NCI-H2196 (cell line): ENCODE measurements at regions not wholly inside any gene's neighbourhood (a gene's known extent, or its start where the extent isn't known, plus 50 kb on each side); places are given as distances from the start of the nearest gene placed in this dataset.
"Not testable (repeated sequence)": the region's sequence is repeated elsewhere in the genome, so short reads cannot be mapped to it uniquely, and the experiment has no call there.

ENCODE experiments used
- DNase-seq: peaks from one replicate; lab custom pipeline; 2025; ENCODE audit not compliant: unreplicated experiment; lab: John Stamatoyannopoulos, UW

DNA sequence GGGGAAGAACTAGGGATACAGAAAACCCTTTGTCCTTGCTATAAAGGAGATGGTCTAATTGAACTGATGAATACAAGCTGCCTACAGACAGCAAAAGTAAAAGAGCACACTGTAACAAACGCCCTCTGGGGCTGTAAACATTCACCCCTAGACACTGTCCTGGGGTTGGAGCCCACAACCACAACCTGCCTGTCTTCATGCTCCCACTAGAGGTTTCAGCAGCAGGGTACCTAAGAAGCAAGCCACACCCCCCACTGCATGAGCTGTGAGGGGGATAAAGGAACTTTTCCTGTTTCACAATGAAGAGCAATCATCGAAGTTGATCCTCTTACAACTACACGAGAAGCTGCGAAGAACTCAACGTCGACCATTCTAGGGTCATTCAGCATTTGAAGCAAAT is 90.5 kb upstream of the LUZP2 start:
- DNase-seq: no peak

DNA sequence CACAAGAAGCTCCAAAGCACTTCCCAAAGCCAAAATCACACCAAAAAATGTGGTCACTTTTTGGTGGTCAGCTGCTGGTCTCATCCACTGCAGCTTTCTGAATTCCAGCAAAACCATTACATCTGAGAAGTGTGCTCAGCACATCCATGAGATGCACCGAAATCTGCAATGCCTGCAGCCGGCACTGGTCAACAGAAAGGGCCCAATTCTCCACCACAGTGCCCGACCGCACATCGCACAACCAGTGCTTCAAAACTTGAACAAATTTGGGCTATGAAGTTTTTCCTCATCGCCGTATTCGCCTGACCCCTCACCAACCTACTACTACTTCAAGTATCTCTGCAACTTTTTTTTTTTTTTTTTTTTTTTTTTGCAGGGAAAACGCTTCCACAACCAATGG is 89.9 kb upstream of the LUZP2 start:
- no peak for DNase-seq

DNA sequence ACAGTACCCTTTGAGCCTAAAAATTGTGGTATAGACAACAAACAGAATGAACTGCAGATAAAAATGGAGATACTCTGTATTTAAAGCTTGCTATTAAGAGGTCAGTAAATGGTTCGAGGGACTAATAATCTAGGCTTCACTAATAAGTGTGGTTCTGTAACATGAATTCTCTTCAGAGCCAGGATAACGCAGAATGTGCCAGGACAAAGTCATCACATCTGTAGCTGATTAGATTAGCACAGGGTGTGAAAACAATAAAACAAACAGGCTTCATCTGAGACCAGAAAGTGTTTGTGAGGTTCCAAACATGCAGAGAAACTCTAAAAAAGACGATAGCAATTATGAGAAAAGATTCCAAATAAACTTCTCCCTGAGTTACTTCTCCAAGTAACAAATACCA is 89.1 kb upstream of the LUZP2 start:
- no peak for DNase-seq

DNA sequence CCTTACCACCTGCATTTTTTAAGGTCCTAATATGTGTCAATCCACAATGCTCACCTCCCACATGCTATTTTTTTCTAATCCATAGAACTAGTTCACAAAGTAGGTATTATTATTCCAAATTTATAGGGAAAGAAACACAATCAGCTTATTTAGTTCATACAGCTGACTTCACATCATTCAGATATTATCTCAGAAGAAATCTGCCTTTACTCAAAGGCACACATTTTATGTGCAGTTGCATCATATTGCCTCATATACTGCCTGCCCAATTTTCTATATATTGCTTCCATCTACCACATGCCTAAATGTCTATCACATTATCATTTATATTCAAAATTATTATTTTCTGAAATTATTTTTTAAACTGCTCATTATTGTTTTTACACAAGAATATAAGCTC is 88.7 kb upstream of the LUZP2 start:
- DNase-seq: no peak

DNA sequence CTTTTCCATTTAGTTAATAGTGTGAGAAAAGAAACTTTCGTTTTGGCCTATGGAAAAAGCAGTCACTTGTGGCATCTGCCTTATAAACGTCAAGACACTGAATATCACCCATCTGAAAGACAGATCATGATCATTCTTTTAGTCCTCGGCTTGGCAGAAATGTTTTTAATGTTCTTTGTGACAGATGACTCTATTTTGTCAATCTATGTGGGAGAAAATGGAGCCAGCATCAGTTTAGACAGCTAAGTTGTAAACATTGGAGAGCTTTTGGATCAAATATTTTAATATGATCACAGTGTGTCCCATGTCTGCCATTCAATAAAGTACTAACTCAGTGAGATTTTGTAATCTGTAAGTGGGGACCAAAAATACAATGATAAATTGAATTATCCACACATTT is 85.1 kb upstream of the LUZP2 start:
- no peak for DNase-seq

DNA sequence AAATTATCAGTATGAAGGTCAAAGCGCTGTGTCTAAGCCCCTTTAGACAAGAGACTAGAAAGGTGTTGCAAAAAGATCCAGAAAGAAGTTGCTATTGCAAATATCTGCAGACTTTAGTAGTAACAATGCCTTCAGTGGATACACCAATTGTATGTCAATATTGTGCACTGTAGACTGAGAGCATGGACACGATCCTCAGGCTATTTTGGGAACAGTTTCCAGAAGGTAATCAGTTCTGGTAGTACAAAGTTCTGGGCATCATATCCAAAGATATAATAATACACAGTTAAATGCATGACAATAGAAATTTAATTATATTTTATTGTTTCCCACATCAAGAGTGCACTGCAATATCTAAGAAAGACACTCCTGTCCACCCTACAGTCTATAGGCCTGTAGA is 84.1 kb upstream of the LUZP2 start:
- DNase-seq: no peak

DNA sequence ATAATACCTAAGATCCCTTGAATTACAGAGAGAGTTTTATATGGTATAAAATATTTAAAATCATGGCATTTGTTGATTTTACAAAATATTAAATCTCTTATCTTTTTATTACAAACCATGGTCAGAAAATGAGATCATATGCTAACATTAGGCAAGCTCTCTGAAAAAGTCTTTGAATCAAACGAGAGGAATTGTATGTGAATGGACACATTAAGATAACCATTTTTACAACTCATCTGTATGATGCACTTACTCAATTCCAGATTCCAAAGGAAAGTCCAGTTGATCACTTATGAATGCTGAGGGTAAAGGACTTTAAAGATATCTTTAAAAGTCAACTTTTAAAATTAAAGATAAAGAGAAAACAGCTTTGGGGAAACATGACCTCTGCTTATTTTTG is 83.5 kb upstream of the LUZP2 start:
- no peak for DNase-seq

DNA sequence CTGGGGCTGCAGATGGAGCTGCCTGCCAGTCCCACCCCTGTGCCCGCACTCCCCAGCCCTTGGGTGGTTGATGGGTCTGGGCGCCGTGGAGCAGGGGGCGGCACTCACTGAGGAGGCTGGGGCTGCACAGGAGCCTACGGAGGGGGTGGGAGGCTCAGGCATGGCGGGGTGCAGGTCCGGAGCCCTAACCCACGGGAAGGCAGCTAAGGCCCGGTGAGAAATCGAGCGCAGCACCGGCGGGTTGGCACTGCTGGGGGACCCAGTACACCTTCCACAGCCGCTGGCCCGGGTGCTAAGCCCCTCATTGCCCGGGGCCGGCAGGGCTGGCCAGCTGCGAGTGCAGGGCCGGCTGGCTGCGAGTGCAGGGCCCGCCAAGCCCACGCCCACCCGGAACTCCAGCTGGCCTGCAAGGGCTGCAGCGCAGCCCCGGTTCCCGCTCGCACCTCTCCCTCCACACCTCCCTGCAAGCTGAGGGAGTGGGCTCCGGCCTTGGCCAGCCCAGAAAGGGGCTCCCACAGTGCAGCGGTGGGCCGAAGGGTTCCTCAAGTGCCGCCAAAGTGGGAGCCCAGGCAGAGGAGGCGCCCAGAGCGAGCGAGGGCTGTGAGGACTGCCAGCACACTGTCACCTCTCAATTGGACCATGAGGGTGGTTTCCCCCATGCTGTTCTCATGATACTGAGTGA is 80.8 kb upstream of the LUZP2 start:
- DNase-seq: not testable (repeated sequence)

DNA sequence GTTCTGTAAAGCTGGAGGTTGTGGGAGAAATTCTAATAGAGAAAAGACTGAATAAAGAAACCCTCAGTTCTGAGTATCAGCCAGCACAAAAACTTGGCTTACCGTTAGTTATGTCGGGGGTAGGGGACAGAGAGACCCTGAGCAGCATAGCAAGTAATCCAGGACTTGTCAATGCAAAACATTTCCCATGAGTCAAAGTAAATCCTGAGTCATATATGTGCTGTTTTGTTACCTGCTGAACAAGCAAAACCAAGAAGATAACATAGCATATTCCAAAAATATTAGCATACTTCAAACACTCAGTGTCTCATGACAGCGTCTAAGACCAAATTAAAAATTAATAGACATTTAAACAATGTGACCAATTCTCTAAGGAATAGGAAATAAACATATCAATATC is 75.1 kb upstream of the LUZP2 start:
- DNase-seq: no peak

DNA sequence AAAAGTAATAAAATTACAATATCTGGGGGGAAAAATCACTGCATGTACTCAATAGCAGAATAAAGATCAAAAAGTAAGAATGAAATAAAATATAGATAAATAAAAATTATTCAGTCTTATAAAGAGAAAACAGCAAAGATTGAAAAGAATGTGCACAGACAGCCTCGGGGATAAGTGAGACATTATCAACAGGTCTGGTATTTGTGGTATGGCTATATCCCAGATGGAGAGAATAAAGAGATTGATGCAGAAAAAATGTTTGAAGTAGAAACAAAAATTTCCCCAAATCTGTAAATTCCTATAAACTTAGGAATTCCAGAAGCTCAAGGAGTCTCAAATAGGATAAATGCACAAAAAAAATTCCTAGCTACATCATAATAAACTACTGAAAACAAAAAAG is 74.5 kb upstream of the LUZP2 start:
- no peak for DNase-seq

DNA sequence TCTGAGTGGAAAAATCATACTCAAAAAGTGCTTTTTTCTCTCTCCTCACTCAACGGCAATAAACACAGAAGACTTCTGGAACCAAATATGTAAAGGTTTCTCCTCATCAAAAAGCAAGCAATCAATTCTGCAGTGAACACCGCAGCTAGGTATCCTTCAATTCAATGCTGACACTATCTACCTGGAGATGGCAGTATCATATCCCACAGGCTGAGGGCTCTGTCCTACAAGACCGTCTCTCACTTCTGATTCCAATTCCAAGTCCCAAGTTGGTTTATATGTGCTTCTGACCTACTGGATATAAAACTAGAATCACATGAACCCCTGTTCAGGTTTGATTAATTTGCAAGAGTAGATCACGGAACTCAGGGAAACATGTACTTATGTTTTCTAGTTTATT is 59.7 kb upstream of the LUZP2 start:
- no peak for DNase-seq
